Mucosa of gallbladder (tissue), 1 donor: ENCODE measurements at regions not wholly inside any gene's neighbourhood (a gene's known extent, or its start where the extent isn't known, plus 50 kb on each side); places are given as distances from the start of the nearest gene placed in this dataset.
"Not testable (repeated sequence)": the region's sequence is repeated elsewhere in the genome, so short reads cannot be mapped to it uniquely, and the experiment has no call there.

Experiments used
- DNase-seq: peaks from one replicate; pipeline ENCODE4 v3.0.0-alpha.2; 2020; ENCODE audit warnings: low spot score
- donor health status: DM: no; HTN: no; CAD: no.

DNA sequence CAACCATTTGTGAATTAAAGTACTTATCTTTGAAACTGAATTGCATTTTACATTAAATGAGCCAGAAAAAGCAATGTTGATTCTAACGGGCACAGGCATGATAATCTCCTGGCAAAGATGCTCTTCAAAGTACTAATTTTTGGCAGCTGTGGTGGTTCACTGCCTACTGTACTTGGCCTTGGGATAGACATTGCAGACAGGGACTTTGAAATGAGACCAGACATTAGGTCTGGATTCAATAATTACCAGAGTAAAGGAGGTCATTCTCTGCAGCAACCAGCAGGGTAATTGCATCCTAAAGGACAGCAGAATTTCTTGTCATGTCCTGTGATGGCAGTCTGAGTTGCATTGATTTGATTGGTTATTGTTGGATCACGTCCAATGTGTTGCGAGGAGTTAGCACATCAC is 986.5 kb downstream of the TDRD15 start:
- no peak for DNase-seq

DNA sequence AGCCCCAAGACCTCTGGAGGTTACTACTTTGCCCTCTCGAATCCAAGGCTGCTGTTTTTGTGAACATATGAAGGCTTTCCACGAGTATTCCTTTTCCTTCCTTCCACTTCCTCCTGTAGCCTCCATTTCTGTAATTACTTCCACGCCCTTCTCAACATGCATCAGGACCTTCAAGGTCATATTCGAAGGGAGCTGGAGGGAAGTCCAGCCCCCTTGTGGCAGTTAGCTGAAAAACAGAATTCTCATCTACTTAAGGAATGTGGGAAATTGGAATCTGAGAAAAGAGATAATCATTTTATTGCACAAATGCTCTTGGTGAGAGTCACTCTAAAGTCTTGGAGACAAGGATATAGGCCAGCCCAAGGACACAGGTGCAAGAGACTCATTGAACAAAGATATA is 1000.2 kb downstream of the TDRD15 start:
- DNase-seq, result no peak

DNA sequence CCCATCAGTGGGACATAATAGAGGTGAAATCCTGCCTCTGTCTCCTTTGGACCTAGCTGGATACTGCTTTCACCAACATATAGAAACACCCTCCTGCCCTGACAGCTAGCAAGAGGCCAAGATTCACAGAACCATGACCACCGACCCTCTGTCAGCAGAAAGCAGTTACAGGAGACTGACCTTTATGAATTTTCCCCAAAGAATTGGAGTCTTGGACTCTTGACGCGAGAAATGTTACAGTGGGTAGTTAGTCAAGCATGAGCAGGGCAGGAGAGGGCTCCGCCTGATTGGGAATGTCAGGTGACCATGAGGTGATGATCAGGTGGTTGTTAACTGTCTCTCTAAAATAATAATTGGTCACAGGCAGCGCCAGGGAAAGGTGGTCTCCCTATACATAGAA is 1002.3 kb downstream of the TDRD15 start:
- DNase-seq, result no peak

DNA sequence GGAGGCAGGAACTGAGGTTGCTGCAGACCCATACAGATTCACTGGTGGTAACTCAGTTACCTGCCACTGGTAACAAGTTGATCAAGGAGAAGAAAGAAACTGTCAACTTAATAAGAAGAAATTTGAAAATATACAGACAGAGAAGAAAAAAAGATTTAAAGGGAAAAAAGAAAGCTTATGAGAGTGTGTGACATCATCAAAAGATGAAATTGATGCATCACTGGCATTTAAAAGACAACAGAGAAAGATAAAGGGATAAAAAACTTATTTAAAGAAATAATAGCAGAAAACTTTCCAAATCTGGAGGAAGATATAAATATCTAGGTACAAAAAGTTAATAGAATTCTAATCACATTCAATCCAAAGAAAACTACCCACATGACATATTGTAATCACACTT is 1003.2 kb downstream of the TDRD15 start:
- DNase-seq, result no peak

DNA sequence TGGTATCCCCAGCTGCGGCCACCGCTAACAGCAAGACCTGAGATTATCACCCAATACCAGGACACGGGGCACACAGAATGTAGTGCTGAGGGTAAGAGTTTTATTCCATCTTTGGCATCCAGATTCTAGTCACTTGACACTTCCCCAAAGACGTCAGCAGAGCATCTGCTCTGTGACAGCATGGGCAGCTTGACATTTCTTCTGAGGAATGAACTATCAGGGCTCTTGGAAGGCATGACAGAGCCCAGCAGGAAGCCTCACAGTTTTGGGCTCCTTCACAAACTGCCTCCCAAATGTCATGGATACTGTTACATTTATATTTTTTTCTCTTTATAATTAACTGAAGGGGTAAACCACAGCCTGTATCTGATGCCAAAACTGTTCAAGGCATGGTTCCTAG is 1010.7 kb downstream of the TDRD15 start:
- no peak for DNase-seq

DNA sequence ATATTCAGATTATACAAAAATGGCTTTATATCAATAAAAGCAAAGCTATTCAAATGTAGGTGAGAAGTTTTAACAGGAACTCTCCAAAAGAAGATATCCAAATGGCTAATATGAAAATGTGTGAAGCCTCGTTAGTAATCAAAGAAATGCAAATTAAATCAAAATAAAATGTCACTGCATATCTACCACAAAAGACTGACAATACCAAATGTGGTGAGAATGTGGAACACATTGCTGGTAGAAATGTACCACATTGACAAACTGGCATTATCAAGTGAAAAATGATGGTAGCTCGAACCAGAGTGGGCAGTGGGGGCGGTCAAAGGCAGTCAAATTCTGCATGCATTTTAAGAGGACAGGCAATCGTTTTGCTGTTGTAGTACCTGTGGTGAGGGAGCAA is 1012.7 kb downstream of the TDRD15 start:
- no peak for DNase-seq

DNA sequence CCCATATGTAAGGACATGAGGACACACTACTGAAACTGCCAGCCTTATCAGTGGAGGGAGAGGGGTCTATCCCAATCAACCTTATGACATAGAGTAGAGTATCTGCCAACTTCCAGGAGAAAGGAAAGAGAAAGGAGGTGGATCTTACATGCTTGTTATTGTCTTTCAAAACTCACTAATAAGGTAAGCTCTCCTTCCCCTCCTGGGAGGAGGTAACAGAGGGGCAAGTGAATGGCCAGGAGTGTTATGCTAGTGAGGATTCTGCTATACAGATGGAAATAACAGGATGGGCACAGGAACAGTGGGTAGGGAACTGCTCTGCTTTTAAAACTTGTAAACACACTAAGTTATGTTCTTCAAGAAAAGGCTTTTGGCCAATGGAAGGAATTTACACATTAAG is 1020.1 kb downstream of the TDRD15 start:
- DNase-seq, result no peak

DNA sequence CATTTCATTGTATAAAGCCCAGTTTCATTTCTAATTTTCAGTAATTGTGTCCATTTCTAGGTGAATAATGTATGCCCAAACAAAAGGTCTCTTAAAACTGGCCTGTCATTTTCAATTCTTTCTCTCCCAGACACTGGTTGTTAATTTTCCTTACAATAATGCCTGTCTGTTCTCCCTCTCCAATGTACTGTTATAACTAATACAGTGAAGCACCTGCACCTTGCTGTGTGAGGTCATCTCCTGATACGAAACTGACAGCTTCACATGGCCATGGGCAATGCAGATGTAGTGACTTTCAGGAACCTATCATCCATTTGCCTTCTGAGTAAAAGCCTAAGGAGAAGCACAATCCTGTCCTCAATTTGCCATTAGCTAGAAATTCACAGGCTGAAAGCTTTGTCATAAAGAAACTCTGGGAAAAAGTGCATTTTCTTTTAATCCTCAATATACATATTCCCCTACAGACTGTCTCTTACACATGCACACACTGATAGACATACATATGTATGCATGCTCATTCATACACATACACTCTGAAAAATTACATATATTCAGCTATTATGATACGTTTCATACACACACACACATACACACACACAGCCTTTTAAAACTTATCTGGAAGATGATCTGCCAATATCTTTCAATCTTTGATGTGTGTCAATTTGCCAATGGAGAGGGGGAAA is 1030.3 kb downstream of the TDRD15 start:
- no peak for DNase-seq

DNA sequence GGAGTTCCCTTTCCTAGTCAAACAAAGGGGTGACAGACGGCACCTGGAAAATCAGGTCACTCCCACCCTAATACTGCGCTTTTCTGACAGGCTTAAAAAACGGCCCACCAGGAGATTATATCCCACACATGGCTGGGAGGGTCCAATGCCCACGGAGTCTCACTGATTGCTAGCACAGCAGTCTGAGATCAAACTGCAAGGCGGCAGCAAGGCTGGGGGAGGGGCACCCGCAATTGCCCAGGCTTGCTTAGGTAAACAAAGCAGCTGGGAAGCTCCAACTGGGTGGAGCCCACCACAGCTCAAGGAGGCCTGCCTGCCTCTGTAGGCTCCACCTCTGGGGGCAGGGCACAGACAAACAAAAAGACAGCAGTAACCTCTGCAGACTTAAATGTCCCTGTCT is 1032.9 kb downstream of the TDRD15 start:
- DNase-seq, result not testable (repeated sequence)

DNA sequence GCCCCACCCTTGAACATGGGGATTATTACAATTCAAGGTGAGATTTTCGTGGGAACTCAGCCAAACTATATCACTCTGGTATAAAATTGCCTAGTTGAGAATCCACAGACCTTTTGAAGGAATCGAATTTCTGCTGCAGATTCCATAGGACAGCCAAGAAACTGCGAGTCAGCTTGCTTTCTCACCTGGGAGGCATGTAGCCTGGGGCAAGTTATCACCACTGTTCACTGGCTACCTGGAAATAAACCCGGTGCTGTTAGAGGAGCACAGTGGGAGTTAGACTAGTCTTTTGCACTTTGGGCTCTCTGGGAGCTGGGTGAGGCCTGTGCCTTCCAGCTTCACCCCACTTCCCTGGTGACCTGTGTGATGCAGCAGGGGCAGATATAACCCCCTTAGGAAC is 1043.5 kb downstream of the TDRD15 start:
- DNase-seq, result no peak

DNA sequence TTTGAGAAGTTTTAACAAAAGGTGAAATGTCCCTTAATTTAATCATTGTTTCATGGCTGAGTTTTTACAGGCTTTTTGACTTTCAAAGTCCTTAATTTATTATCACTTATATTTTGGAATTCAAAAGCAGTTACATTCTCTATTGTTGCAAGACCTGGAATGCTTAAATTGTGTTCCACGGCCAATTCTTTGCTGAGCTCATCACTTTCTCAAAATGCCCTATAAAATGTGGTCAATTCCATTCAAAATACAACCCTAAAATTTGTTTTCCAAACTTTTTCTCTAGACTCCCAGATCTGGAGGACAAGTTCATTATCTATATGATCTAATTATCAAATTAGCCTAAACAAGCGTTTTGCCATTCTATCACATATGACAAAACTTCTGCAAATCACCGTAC is 1051.2 kb downstream of the TDRD15 start:
- no peak for DNase-seq

DNA sequence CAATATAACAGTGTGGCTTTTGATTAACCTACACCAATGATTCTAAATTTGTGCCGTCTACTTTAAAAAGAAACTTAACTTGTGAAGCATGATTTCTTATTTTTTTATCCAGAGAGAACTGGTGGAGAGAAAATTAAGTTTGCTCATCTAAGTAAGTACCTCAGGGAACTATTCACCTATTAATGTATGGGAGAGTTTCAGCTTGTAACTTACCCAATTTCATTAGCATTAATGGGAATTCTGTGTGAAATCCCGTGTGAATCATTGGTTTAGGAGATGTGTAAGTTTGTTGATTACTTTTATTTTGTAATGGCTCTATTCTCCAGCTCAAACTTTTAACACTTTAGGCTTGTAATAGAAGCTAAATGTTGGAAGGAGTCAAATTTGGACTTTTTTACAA is 1061.5 kb downstream of the TDRD15 start:
- no peak for DNase-seq

DNA sequence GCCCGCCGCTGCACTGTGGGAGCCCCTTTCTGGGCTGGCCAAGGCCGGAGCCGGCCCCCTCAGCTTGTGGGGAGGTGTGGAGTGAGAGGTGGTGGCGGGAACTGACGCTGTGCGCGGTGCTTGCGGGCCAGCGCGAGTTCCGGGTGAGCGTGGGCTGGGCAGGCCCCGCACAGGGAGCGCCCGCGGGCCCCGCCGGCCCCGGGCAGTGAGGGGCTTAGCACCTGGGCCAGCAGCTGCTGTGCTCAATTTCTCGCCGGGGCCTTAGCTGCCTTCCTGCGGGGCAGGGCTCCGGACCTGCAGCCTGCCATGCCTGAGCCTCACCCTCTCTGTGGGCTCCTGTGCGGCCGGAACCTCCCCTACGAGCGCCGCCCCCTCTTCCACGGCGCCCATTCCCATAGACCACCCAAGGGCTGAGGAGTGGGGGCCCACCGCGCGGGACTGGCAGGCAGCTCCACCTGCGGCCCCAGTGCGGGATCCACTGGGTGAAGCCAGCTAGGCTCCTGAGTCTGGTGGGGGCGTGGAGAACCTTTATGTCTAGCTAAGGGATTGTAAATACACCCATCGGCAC is 1062.6 kb downstream of the TDRD15 start:
- not testable (repeated sequence) for DNase-seq

DNA sequence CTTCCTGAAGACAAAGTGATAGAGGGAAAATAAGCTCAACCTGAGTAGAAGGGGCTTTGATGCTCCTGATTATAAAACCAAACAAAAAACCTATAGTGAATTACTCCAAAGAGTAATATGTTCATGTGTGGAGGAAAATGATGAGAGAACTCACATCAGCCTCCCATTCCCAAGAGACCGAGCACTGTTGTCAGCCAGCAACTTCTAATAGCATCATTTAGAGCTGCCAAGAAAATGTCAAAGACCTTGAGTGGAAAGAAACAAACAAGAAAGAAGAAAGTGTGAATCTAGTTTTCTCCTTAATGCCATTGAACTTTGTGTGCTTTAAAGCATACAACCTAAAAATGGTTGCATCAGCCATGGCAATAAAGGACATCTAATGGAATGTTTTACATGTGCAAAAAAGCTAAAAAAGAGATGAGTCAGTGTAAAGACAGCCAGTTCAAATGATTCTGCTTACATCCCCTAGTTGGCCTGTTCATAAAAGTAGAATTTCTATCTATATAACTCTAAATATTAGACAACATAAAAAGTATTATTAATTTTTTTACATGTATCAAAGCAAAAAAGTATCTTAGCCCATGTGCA is 1066.2 kb downstream of the TDRD15 start:
- DNase-seq, result no peak

DNA sequence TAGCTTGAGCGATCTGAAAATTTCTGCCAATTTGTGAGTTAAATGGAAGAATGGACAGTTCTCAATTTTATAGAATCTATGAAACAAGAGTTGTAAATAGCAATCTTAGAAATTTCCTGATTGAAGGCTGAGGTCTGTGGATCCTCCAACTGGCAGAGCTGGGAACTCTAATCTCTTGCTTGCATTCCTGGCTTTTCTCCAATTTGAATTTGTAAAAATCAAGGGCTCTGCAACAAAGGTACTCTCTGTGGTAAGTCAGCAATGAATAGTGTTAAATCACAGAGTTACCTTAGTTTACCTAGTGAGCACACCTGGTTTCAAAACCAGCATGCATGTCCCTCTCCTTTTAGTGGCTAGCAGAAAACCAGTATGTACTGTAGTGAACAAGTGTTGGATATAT is 1070.5 kb downstream of the TDRD15 start:
- no peak for DNase-seq

DNA sequence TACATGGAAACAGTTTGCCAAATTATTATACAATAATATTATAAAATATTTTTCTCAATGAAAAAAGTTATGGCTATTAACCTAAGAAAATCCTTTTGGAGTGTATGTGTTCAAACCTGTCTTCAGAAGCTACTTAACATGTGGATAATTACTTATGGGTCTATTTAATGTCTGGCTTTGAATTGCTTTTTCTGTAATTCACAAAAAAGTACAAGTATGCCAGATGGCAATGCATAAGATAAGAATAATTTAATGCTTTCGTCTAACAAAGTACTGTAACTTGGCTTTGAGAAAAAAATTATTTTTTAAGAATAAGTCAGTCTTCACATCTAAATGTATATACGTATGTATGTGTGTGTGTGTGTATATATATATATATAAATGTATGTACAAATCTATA is 1073.0 kb downstream of the TDRD15 start:
- DNase-seq, result no peak

DNA sequence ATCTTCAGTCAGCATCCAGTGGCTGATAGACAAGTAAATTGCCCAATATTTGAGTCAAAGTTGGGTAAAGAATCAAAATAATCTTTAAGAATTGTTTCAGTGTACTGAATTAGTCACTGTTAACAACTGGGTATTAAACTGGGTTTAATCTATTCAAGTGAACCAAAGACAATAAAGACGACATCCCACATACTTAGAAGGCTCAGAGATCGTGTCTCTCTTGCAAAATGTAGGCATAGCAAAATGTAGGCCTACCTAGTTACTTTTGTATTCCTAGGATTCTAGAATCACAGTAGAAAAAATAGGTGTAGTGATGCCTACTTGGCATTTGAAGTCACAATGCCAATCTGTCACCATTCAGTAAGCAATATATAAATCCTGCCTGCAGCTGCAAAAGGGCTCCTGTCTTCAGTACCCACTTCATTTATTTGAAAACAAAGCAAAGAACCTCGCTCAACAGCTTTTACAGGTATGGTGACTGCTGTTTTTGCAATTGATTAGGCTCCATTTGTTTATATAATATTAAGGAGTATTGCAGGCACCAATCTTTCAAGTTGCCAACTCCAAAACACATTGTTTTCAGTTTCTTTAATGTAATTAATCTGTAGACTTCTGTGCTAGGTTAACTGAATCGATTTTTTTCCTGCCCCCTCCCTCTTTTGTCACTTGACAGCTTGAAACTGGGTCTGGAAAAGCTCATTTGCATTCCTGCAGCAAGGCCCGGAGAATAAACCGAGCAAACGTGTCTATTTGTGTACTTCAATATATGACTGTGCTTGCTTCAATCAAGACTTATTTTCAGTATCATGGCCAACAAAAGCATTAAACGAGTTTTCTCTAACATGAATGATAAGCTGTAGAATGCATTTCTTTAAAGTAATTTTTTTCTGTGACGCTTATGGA is 1074.9 kb downstream of the TDRD15 start:
- DNase-seq, result no peak

DNA sequence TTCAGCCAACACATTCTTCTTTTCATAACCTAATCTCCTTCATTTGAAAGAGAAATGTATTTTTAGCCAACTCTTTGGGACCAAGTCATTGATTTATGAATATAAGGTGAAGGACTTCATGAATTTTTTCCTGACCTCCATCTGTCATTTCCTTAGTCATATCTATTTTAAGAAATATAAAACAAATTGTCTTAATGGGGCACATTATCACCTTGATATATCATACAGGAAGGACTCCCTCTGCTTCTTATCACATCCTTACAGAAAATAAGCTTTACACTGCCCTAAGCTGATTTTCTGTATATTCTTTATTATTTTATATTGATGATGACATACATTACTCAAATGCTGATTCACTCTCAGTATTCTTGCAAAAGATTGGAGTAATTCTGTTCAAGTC is 1076.2 kb downstream of the TDRD15 start:
- DNase-seq, result no peak

DNA sequence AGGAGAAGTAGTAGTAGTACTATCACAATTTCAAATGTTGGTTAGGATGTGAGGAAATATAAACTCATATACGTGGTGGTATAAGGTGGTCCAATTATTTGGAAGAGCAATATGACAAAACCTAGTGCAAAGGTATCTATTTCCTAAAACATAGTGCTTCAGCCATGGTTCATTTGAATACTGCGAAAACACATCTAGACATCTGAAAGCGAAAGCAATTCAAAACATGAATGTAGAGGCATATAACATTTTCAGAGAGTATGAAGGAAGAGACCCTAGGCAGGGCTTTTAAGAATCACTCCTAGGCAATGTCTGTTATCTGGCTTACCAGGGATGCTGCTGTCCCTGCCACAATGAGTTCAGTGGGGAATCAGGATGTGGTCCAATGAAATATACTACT is 1085.8 kb downstream of the TDRD15 start:
- DNase-seq, result no peak

DNA sequence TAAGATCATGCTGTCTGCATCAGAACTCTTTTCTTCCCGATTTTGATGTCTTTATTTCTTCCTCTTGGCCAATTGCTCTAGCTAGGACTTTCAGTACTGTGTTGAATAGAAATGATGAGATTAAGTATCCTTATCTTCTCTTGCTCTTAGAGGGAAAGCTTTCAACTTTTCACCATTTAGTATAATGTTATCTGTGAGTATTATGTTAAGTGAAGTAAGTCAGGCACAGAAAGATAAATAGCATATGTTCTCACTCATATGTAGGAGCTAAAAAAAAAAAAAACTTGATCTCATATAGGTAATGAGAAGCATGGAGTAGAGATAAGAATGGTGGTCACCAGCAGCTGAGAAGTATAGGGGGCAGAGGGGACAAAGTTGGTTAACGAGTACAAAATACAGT is 1089.5 kb downstream of the TDRD15 start:
- DNase-seq, result no peak

DNA sequence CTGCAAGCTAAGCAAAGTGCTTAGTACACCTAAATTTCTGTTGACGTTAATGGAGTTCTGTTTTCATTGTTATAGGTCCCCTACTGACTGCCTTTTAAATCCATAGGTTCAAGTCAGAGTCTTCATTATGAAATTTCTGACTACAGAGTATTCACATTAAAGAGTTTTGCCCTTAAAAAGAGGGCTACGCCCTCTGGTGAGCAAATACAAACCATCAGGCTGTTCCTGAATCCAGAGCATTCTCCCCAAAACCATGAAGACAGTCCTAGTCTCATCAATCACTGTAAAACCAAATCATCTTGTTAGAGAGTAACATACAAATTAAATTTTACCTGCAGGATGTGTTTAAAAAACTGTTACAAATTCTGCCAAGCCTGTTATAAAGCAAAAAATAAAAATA is 1091.7 kb downstream of the TDRD15 start:
- DNase-seq, result no peak

DNA sequence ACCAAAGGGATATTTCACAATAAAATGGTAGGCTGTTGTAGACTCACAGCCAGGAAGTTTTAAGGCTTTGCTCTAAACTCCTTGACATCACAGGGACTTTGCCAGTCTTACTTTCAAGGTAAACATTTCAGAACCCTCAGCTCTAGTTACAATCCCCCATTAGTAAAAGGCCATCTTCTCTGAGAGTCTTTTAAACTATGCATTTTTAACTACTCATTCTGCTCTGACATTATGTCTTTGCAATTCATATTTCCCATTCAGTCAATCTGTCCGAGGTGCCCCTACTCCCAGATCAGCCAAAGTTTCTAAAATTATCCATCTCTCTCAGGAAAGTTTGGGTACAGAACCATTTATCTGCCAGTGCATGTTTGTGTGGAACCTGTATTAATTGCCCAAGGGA is 1094.1 kb downstream of the TDRD15 start:
- DNase-seq, result no peak

DNA sequence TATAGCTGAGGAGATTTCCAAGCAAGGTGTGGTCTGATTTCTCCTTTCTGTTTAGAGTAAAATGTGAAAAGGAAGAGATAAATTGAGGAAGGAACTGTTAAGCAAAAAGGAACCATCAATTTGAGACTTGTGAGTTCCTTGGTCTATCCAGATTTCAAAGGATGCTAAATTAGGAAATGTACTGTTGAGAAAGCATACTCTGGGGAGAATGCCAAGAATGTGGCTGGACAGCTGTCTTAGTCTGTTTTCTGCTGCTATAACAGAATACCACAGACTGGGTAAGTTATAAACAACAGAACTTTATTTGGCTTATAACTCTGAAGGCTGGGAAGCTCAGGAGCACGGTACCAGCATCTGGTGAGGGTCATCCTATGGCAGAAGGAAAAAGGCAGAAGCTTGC is 1097.2 kb downstream of the TDRD15 start:
- DNase-seq, result no peak
